NCI-H1417 (cell line): ENCODE measurements at regions not wholly inside any gene's neighbourhood (a gene's known extent, or its start where the extent isn't known, plus 50 kb on each side); places are given as distances from the start of the nearest gene placed in this dataset.
"Not testable (repeated sequence)": the region's sequence is repeated elsewhere in the genome, so short reads cannot be mapped to it uniquely, and the experiment has no call there.

Experiments
- DNase-seq, 3 experiments: peaks; one replicate each; lab custom pipeline; 2025; lab: John Stamatoyannopoulos, UW

DNA sequence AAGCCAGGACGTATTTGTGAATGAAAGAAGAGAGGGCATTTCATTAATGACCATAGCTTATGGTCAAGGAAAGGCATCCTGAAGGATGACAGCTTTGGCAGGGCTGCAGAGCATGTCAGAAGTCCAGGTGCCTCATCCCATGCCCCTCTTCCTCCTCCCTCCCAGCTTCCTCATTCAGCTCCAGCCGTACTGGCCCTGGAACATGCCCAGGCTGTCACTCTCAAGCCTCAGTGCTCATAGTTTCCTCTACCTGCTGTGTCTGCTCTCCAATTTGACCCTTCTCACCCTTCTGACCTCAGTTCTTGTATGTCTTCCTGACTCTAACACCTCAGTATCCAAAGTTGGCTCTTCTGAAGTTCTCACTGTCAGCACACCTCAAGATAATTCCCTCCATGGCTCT lies 695.8 kb upstream of the HS6ST1 start:
- no peak for DNase-seq

DNA sequence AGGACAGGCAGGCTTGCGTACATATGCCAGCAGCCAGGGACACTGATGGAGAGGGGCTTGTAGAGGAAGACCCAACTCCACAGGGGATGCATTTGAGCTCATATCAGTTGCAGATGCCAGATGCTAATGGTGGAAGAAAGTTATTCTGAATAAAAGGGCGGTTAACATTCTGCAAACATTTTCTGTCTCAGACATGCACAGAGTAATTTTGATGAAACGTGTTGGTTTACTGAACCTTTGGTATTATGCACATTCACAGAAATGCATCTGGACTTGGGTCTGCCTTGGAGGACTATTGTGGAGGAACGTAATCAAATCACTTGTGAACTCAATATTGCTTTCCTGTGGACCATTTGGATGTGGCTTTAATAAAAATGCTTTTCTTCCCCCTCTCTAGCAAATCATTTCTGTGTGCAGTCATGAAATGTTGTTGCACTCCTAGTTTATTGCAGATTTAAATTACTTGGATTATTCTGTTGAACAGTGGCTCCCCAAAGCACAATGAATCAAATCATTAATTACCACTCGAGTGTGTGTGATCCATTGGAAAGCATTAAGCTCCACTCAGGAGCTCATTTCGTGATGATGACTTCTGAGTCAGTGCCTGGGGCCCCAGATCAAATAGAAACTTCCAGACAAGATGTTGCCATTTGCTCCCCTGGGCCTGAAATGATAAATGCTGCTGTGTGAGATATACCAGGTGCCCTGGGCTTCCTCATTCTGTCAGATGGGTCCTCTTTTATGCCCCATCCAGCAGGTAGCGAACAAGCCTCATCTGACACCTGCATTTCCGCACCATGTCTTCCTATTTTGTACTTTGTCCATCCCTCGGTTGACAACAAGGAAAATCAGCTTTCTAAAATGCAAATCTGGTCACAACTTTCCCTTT lies 697.0 kb upstream of the HS6ST1 start:
- peak in 2 of 3 experiments; percentile 1 to 13 for DNase-seq

DNA sequence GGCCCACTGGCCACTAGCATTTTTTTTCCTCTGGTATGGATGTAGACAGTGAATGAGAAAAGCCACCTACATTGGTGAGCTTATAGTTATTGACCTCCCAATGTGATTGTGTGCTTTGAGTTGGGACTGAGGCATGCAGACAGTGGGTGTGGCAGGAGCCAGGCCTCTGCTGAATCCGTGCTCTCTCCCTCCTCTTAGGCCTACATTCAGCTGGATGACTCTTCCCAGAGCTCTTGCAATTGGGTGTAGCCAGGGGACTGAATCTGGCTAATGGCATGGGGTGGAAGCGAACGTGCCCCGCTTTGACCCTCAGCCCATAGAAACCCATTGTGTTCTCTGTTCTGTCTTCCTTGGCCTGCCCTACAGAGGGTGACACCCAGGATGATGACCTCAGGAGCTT lies 698.3 kb upstream of the HS6ST1 start:
- DNase-seq, result no peak

DNA sequence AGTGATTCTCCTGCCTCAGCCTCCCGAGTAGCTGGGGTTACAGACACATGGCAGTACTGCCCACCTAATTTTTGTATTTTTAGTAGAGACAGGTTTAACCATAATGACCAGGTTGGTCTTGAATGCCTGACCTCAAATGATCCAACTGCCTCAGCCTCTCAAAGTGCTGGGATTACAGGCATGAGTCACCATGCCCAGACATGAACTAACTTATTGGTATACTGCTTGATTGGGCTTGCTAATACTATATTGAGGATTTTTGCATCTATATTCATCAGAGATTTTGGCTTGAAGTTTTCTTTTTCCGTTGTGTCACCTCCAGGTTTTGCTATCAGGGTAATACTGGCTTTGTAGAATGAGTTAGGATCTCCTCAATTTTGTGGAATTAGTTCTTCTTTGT lies 706.1 kb upstream of the HS6ST1 start:
- no peak for DNase-seq

DNA sequence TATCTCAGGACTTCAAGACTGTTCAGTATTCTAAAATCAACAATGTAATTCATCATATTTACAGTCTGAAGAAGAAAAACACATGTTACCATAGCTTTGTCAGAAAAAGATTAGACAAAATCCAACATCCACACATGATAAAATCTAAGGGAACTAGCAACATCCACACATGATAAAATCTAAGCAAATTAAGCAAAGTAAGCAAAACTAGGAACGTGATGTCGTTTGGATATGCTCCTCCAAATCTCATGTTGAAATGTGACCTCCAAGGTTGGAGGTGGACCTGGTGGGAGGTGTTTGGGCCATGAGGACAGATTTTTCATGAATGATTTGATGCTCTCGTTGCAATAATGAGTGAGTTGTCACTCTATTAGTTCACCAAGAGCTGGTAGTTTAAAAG lies 717.3 kb upstream of the HS6ST1 start:
- no peak for DNase-seq

DNA sequence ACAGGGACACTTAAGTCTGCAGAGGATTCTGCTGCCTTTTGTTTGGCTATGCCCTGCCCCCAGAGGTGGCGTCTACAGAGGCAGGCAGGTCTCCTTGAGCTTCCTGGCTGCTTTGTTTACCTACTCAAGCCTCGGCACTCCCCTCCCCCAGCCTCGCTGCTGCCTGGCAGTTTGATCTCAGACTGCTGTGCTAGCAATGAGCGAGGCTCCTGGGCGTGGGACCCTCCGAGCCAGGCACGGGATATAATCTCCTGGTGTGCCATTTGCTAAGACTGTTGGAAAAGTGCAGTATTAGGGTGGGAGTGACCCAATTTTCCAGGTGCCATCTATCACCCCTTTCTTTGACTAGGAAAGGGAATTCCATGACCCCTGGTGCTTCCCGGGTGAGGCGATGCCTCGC lies 725.0 kb upstream of the HS6ST1 start:
- DNase-seq, result not testable (repeated sequence)

DNA sequence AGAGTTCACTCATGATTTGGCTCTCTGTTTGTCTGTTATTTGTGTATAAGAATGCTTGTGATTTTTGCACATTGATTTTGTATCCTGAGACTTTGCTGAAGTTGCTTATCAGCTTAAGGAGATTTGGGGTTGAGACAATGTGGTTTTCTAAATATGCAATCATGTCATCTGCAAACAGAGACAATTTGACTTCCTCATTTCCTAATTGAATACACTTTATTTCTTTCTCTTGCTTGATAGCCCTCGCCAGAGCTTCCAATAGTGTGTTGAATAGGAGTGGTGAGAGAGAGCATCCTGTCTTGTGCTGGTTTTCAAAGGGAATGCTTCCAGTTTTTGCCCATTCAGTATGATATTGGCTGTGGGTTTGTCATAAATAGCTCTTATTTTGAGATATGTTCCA lies 727.8 kb upstream of the HS6ST1 start:
- not testable (repeated sequence) for DNase-seq

DNA sequence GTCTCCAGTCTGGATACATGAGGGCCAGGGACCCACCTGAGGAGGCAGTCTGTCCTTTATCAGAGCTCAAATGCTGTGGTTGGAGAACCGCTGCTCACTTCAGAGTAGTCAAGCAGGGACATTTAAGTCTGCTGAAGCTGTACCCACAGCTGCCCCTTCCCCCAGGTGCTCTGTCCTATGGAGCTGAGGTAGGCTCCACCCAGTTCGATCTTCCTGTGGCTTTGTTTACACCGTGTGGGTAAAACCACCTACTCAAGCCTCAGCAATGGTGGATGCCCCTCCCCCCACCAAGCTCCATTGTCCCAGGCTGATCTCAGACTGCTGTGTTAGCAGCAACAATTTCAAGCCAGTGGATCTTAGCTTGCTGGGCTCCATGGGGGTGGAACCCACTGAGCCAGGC lies 731.4 kb upstream of the HS6ST1 start:
- peak in 2 of 3 experiments; percentile 4 for DNase-seq

DNA sequence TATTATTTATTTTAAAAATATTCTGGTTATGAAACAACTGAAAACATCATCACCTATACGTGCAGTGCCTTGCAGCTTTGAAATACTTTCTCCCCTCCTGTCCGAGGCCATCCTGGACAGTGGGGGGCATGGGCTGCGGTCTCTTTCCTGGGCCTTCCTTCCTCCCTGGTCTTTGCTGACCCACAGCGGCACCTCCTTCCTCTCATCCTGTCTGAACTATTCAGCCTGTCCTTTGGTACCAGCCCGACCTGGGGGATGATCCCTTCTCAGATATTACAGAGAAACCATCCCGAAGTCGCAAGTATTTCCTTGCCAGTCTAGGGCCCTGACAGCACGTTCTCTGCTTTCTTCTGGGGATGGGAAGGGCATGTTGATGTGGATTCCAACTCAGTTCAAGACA lies 736.6 kb upstream of the HS6ST1 start:
- DNase-seq, result no peak

DNA sequence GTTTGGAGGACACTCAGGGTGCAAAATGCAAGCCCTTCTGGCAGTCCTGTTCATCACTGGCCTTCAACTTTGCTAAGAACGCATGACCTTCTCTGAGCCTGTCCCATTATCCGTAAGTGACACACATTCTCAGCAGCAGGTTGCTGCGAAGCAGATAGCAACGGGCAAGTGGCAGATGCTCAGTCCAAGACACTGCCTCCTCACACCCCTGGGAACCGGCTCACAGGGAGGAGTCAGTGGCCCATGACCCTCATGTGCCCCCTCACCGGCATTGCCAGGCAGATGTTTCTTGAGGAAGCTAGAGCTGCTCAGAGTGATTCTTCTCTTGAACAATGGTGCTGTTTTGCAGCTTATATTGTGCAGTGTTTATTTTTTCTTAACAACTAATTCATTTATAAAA lies 737.2 kb upstream of the HS6ST1 start:
- no peak for DNase-seq

DNA sequence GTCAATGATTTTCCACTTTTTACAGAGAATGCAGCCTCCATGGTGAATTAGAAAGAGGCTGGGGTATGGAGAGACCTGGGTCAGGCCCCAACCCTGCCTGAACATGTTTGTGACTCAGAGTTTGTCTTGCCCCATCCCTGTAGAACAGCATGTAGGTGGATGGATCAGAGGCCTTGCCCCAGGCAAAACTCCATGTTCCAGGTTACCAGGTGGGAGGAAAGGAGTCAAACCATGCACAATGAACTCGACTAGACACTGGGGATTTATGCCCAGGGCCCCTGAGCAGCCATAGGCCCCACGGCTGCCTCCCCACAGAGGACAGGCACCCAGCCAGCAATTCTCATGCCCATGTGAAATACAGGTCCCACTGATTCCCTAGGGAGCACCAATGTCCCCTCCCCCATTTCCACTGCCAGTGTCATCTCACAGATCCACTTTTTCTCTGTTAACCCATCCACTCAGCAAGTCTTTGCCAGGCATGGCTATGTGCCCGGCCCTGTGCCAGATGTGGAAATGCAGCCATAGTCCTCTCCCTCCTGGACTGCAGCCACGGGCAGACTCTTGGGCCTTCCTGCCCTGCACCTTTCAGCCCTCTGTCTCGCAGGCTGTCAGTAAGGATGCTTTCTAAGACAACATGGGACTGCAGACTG lies 737.8 kb upstream of the HS6ST1 start:
- DNase-seq, result peak in 1 of 3 experiments; percentile 38

DNA sequence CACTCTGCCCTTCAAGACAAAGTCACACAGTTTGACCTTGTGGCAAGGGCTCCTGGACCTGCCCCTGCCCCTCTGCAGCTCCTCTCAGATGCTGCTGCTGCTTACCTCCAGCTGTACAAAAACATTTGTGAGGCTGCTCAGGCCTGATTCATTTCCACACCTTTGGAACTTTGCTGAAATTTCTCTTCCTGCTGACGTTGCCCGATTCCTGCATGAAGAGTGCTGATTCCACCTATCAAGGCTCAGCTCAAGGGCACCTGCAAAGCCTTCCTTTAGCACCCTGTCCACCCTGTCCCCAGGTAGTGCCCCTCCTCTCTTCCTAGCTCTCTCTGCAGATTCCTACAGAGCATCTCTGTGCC lies 738.3 kb upstream of the HS6ST1 start:
- DNase-seq, result no peak

DNA sequence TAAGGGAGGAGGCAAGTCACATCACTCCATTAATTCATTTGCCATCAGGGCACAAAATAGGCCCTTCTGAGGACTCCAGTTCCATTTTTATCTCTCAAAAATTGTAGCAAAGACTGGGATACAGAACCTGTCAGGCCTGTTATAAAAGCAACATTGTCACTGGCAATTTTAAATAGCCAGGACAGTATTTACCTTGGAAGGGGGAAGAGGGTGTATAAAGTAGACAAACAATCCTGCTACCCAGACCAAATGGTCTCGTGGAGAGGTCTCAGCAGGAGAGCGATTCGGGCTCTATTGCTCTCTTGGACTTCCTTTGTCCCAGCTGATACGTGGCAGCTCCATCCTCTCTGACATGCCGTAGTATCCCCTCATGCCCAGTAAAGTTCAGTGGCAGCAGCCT lies 740.3 kb upstream of the HS6ST1 start:
- peak in 2 of 3 experiments; percentile 56 to 84 for DNase-seq

DNA sequence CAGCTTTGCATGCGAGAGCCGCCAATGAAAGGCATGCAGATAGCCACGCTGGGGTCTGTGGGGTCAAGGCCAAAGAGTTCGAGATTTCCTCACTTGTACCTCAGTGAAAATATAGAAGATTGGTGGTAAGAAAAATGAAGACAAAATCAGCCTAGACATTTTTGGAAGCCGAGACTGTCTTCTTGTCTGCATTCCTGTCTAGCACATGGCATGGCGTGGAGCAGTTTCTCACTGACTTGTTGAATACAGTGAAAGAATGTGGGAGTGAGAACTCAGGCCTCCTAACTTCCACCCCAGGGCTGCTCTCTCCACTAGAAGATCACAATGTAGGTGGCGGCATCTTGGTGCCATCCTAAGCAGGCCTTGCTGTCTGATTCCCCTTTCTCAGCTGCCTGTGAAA lies 740.8 kb upstream of the HS6ST1 start:
- no peak for DNase-seq

DNA sequence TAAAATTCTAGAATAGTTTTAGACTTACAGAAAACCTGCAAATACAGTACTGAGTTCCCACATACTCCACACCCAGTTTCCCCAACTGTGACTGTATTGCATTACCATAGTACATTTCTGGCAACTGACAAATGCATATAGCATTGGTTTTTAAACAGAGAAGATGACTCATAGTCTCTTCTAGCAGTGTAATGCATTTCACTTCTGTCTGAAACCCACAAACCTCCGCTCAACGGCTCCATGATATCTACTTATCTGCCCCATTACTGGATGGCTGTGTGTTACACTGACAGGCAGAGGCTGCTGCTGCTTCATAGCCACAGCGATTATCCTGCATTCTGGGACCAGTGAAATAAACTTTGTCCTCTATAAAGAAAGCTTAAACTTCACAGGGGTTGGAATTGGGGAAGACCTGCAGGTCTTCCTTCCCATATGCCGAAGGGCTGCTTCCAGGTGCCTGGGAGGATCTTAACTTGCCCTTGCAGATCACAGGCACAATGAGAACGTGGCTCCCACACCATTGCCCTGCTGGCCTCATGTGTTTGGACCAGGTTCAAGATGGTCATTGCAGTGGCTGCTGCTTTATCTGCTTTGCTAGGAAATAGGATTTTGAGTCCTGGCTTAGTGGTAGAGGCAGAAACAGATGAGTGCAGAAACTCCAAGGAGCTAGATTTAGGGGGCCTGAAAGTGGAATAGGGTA lies 742.6 kb upstream of the HS6ST1 start:
- no peak for DNase-seq

DNA sequence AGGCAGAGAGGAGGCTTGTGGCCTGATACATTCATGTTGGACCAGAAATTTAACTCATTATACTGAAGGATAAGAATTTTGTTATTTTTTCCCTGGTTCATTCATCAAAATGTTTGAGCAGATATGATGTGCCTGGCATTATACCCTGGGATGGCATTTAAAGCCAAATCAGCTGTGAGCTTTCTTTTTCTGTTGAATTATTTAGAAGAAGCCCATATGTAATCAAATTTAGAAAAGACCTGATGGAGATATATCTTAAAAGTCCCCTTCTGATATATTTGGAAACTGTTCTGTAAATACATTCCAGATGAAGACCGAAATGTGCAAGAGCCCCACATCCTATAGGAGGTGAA lies 743.1 kb upstream of the HS6ST1 start:
- DNase-seq, result no peak

DNA sequence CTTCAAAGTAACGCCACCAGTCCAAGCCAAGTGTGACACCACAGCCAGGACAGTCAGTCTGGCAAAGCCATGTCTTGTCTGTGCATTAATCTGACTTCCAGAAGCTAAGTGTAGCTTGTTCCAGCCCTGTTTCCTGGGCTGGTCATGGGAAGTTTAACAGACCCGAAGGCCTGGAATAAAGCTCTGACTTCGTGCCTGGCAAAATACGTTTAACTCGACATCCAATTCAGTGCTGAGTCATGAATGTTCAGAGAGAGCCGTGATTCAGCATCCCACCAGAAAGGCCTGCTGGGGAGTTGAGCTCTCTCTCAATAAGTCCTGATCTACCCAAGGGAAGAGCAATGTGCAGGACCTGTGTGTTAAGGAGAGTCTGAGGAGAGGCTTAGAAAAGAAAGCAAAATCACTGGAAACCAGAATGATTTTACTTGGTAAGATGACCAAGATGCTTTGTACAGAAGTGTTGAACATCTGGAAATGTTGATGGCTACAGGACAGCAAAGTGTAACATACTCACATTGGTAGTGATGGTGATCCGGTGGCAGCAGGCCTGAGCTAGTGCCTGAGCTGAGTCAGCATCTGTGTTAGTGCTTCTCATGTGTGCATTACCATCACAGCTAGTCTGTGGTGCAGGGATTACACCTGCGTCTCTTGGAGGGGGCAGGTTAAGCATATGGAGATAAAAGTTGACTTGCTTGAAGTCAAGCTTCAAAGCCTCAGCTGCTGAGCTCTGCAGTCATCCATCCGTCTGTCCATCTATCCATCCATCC lies 743.7 kb upstream of the HS6ST1 start:
- no peak for DNase-seq

DNA sequence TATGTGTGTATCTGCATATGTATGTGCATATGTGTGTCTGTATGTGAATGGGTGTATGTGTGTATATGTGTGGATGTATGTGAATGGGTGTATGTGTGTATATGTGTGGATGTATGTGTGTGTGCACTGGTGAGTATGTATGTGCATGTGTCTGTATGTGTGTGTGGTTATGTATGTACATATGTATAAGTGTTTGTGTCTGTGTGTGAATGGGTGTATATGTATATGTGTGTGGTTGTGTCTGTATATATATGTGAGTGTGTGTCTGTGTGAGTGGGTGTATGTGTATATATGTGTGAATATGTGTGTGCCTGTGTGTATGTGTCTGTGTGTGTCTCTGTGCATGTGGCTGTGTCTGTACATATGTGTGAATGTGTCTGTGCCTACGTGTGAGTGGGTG lies 748.4 kb upstream of the HS6ST1 start:
- no peak for DNase-seq

DNA sequence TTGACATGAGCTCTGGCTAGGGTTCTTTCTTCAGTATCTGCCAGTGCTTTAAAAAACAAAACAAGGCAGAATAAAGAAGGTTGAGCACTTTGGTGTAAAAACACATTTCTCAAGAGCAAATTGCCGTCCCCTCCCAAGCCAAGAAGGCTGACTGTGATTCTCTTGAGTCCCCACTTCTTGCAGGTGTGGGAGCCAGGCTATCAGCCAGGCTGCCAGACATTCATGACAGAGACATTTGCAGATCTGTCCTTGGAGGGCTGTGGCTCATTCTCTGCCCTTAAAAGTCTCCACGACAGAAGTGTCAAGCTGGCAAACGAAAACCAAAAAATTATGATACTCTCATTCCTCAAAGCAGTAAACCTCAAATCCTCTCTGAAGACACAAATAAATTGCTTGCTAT lies 749.3 kb upstream of the HS6ST1 start:
- no peak for DNase-seq

DNA sequence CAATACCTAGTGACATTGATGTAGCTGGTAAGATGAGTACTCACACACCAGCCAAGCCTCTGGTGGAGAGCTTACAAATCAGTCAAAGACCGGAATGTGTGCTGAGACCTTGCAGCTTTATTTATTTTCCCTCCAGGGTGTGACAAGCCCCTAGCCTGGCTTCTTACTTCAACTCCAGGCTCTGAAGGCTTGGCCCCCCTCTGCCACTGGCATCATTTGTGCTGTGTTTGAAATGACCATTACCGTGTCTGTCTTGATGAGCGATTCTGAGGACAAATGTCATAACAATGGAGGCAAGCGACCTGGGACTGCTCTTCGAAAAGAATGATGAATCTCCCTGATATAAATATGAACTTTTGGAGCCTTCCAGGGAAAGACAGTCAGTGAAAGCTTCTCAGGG lies 749.9 kb upstream of the HS6ST1 start:
- DNase-seq, result no peak

DNA sequence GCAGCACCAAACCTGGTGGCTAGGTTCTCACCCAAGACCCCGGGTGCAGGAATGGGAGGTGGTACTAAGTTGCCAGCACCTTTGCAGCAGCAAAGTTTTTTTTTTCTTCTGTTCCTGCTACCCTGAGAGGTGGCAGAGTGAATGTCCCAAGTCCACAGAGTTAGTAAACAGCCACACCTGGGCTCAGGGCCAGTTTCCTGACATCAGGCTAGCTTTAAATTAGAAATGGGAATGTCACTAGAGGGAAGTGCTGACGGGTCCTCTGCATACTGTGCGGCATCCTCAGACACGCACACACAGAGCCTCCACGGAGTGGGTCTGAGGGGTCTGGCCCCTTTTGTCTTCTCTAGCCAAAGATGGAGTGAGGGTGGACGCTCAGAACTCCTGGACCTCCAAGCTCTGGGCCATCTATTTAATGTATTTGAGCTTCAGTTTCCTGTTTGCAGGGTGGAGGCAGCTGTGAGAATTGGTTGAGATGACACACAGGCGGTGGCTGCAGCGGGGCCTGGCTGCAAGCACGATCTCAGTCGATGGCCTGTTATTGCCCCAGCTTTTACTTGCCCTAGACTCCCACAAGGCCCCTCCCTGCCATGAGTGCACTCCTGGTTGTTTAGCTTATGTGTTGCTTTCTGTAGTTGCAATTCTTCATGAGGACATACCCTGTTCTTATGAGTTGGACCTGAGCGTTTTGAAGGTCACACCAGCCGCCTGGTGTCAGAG lies 751.4 kb upstream of the HS6ST1 start:
- DNase-seq, result no peak

DNA sequence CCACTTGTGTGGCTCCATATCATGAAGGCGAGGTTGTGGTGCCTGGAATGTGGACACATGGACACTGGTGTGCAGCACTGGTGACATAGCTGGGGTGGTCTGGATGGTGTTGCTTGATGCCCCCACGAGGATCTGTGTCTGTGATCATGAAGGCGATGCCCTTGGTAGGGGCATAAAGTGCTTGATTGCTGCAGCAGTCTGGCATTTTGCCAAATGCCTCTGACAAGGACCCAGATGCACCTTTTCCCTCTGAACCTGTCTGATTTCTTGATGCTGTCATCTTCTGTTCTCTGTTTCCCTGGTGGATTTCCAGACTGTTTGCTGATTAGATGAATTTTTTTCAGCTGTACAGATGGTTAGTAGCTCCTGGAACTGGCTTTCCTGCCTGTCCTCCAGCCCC lies 752.0 kb upstream of the HS6ST1 start:
- peak in 1 of 3 experiments; percentile 10 for DNase-seq
